ENCODE measurements at regions not wholly inside any gene's neighbourhood (a gene's known extent, or its start where the extent isn't known, plus 50 kb on each side); places are given as distances from the start of the nearest gene placed in this dataset.

GRCh38 chr5:2007496-2007877 lies 124.8 kb upstream of the IRX4 start:
- Histone ChIP-seq H3K9ac (replicated peaks; ENCODE audit: extremely low read depth, insufficient read depth, low read length) (no peak overlapping the region), H3K79me2 (ENCODE audit: control insufficient read depth, insufficient read depth, low read length) (no peaks in the 10 kb centered on the region), H3K36me3 (ENCODE audit: control insufficient read depth in 2 of 2, extremely low read depth in 1 of 2, insufficient read depth in 2 of 2, low read length in 2 of 2) (no peaks in the 10 kb centered on the region), H3K9me3 (replicated peaks; ENCODE audit: control insufficient read depth, insufficient read depth, low read length) (no peaks in the 10 kb centered on the region), H3K27me3 (ENCODE audit: control insufficient read depth in 2 of 2, insufficient read depth in 2 of 2, low read length in 2 of 2) (no peaks in the 10 kb centered on the region), H3K9me1 (replicated peaks; ENCODE audit: control insufficient read depth, extremely low read depth, insufficient read depth, low read length) (no peaks in the 10 kb centered on the region), H3K4me3 (replicated peaks in 1 of 3; ENCODE audit: insufficient read depth in 1 of 3, low read depth in 1 of 3, low read length in 3 of 3) (no peak overlapping the region), H3K4me1 (ENCODE audit: control insufficient read depth, extremely low read depth, insufficient read depth, low read length) (no peaks in the 10 kb centered on the region), H3K27ac (ENCODE audit: insufficient read depth, low read depth, low read length) (no peak overlapping the region), H3K4me2 (ENCODE audit: insufficient read depth, low read length) (no peak overlapping the region), H4K20me1 (replicated peaks; ENCODE audit: control insufficient read depth, extremely low read depth, insufficient read depth, low read length) (no peaks in the 10 kb centered on the region), H2AFZ (ENCODE audit: low read depth, low read length) (no peak overlapping the region)
- intact Hi-C loops (cut with micrococcal nuclease) (no loop called here), dilution Hi-C loops (cut with MboI; ENCODE audit: extremely low pct_ligation_motif_present, low sequenced_read_pairs) (no loop called here)
- FAIRE-seq, result no peak
- no peak for DNase-seq (ENCODE audit: low read depth, low spot score)
- BruUV-seq (replicated peaks), result no TSS peak
- ChIA-PET POLR2A (no interaction called here), CTCF (no interaction called here)
- TF ChIP-seq CTCF (IDR thresholded peaks at IDR 0.05; ENCODE audit: extremely low read depth in 1 of 2, insufficient read depth in 1 of 2, low read depth in 1 of 2, low read length in 2 of 2) (no peak), FOS (IDR thresholded peaks at IDR 0.05; ENCODE audit: borderline replicate concordance, insufficient read depth, low read length) (no peak), GATA2 (IDR thresholded peaks at IDR 0.05; ENCODE audit: insufficient read depth, insufficient read length, low read depth, low read length) (no peak), MYC (IDR thresholded peaks at IDR 0.05; ENCODE audit: low read depth, low read length) (no peak), POLR2A (IDR thresholded peaks at IDR 0.05; ENCODE audit: low read depth, low read length) (no peak), MAX (IDR thresholded peaks at IDR 0.05; ENCODE audit: insufficient read depth, insufficient read length) (no peak), EZH2 (IDR thresholded peaks at IDR 0.05; ENCODE audit: borderline replicate concordance, low read depth, low read length, severe bottlenecking) (no peak), JUN (IDR thresholded peaks at IDR 0.05; ENCODE audit: borderline replicate concordance, insufficient read depth, insufficient read length, low read depth) (no peak), POLR2AphosphoS5 (IDR thresholded peaks at IDR 0.05; ENCODE audit: insufficient read depth, low read depth, low read length) (no peak)

All from endothelial cell of umbilical vein (primary cell).